GM19025 (cell line): ENCODE measurements at regions not wholly inside any gene's neighbourhood (a gene's known extent, or its start where the extent isn't known, plus 50 kb on each side); places are given as distances from the start of the nearest gene placed in this dataset.

ENCODE experiments used
- ATAC-seq: cut with Tn5 transposase; IDR thresholded peaks from one replicate; pipeline ENCODE4 v1.9.1; 2021; ENCODE audit warnings: mild to moderate bottlenecking, low read depth, moderate library complexity; ENCODE audit not compliant: unreplicated experiment

GRCh38 chr17:77493238-77493820 lies 352.6 kb downstream of the SEC14L1 start:
- no peak for ATAC-seq

GRCh38 chr17:77493901-77494663 lies 353.3 kb downstream of the SEC14L1 start:
- ATAC-seq, result no peak

GRCh38 chr17:77494664-77495435 lies 354.1 kb downstream of the SEC14L1 start:
- ATAC-seq, result no peak

GRCh38 chr17:77495575-77495974 lies 354.8 kb downstream of the SEC14L1 start:
- ATAC-seq, result no peak

- no peak for ATAC-seq
Measured at GRCh38 chr17:77496401-77496801, 355.6 kb downstream of the SEC14L1 start.

GRCh38 chr17:77496831-77497577 lies 356.2 kb downstream of the SEC14L1 start:
- ATAC-seq, result no peak

- ATAC-seq, result no peak
Measured at GRCh38 chr17:77497578-77497934, 356.8 kb downstream of the SEC14L1 start.

- ATAC-seq, result no peak
Measured at GRCh38 chr17:77498091-77498741, 357.4 kb downstream of the SEC14L1 start.

- ATAC-seq, result no peak
Measured at GRCh38 chr17:77498791-77499698, 358.3 kb downstream of the SEC14L1 start.

GRCh38 chr17:77499699-77500435 lies 359.1 kb downstream of the SEC14L1 start:
- no peak for ATAC-seq

- ATAC-seq, result no peak
Measured at GRCh38 chr17:77501101-77501566, 360.4 kb downstream of the SEC14L1 start.

GRCh38 chr17:77501751-77502625 lies 361.2 kb downstream of the SEC14L1 start:
- no peak for ATAC-seq

- no peak for ATAC-seq
Measured at GRCh38 chr17:77502626-77503292, 362.0 kb downstream of the SEC14L1 start.

- no peak for ATAC-seq
Measured at GRCh38 chr17:77503293-77503655, 362.5 kb downstream of the SEC14L1 start.

GRCh38 chr17:77503916-77504651 lies 363.3 kb downstream of the SEC14L1 start:
- no peak for ATAC-seq

GRCh38 chr17:77504652-77505155 lies 363.9 kb downstream of the SEC14L1 start:
- no peak for ATAC-seq
